ENCODE measurements at regions not wholly inside any gene's neighbourhood (a gene's known extent, or its start where the extent isn't known, plus 50 kb on each side); places are given as distances from the start of the nearest gene placed in this dataset.

GRCh38 chr22:48425641-48426040, 1402.0 kb downstream of the BRD1 start (continued):
- TF ChIP-seq, protein P1, sequence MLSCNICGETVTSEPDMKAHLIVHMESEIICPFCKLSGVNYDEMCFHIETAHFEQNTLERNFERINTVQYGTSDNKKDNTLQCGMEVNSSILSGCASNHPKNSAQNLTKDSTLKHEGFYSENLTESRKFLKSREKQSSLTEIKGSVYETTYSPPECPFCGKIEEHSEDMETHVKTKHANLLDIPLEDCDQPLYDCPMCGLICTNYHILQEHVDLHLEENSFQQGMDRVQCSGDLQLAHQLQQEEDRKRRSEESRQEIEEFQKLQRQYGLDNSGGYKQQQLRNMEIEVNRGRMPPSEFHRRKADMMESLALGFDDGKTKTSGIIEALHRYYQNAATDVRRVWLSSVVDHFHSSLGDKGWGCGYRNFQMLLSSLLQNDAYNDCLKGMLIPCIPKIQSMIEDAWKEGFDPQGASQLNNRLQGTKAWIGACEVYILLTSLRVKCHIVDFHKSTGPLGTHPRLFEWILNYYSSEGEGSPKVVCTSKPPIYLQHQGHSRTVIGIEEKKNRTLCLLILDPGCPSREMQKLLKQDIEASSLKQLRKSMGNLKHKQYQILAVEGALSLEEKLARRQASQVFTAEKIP (CRISPR knock-in tag; IDR thresholded peaks at IDR 0.05; ENCODE audit: borderline replicate concordance): no peak
- TF ChIP-seq HOXD1 (CRISPR knock-in tag; IDR thresholded peaks at IDR 0.05) (no peak), ZNF382 (CRISPR knock-in tag; IDR thresholded peaks at IDR 0.05; ENCODE audit: borderline replicate concordance) (no peak), ZMYM3 (CRISPR knock-in tag; IDR thresholded peaks at IDR 0.05) (no peak), CAMTA2 (CRISPR knock-in tag; IDR thresholded peaks at IDR 0.05; ENCODE audit: borderline replicate concordance) (no peak), ZBTB37 (CRISPR knock-in tag; IDR thresholded peaks at IDR 0.05) (no peak), HNRNPUL1 (IDR thresholded peaks at IDR 0.05; ENCODE audit: low read depth, low read length) (no peak), TRAFD1 (CRISPR knock-in tag; IDR thresholded peaks at IDR 0.05; ENCODE audit: borderline replicate concordance) (no peak), DMAP1 (CRISPR knock-in tag; IDR thresholded peaks at IDR 0.05) (no peak), ZNF770 (CRISPR knock-in tag; IDR thresholded peaks at IDR 0.05) (no peak)

Data from HepG2 (cell line).